DND-41 (cell line): ENCODE measurements at regions not wholly inside any gene's neighbourhood (a gene's known extent, or its start where the extent isn't known, plus 50 kb on each side); places are given as distances from the start of the nearest gene placed in this dataset.
A peak's percentile ranks its signal among the peaks of the same experiment; 100 is the strongest.

Experiments
- ATAC-seq: fragments of 200-7000 bp; cut with Tn5 transposase; 3 replicates; pipeline ENCODE4 v1.9.1; 2021; ENCODE audit warnings: low read depth; ENCODE audit not compliant: insufficient read depth
- DNase-seq: peaks from one replicate; pipeline ENCODE4 v3.0.0-alpha.2; 2020
- H2AFZ ChIP-seq: 2 replicates; pipeline ENCODE4 v1.6.0; 2012; ENCODE audit warnings: low read depth, low read length
- H3K27ac ChIP-seq: 2 replicates; pipeline ENCODE4 v1.5.1; 2012; ENCODE audit warnings: low read length, inconsistent platforms
- H3K27me3 ChIP-seq: fragments of 200-600 bp; sonication (generic); 2 replicates; pipeline ENCODE4 v1.6.0; 2012; ENCODE audit warnings: low read length, mild to moderate bottlenecking, inconsistent platforms; ENCODE audit not compliant: insufficient read depth, poor library complexity
- H3K36me3 ChIP-seq: 2 replicates; pipeline ENCODE4 v1.5.1; 2012; ENCODE audit warnings: low read length, inconsistent platforms; ENCODE audit not compliant: insufficient read depth
- H3K4me1 ChIP-seq: 2 replicates; pipeline ENCODE4 v1.5.1; 2012; ENCODE audit warnings: mild to moderate bottlenecking, low read length; ENCODE audit not compliant: insufficient read depth
- H3K4me2 ChIP-seq: 2 replicates; pipeline ENCODE4 v1.6.0; 2012; ENCODE audit warnings: mild to moderate bottlenecking, moderate library complexity, low read length, inconsistent platforms; ENCODE audit not compliant: insufficient read depth
- H3K4me3 ChIP-seq, 2 experiments: fragments of 200-600 bp in 1 of 2; shearing (Covaris generic) in 1 of 2; 2 replicates each; pipeline ENCODE4 v1.5.1; 2012 to 2016; ENCODE audit warnings: inconsistent platforms in 2 of 2, low read length in 2 of 2, mild to moderate bottlenecking in 2 of 2, low read depth in 1 of 2, moderate library complexity in 1 of 2
- H3K79me2 ChIP-seq: 2 replicates; pipeline ENCODE4 v1.6.0; 2012; ENCODE audit warnings: low read length, inconsistent platforms; ENCODE audit not compliant: insufficient read depth
- H3K9ac ChIP-seq: 2 replicates; pipeline ENCODE4 v1.6.0; 2012; ENCODE audit warnings: low read depth, mild to moderate bottlenecking, inconsistent platforms, low read length, moderate library complexity
- H3K9me3 ChIP-seq: 2 replicates; pipeline ENCODE4 v1.5.1; 2012; ENCODE audit warnings: low read length, moderate library complexity, mild to moderate bottlenecking, inconsistent platforms; ENCODE audit not compliant: insufficient read depth, severe bottlenecking
- H4K20me1 ChIP-seq: 2 replicates; pipeline ENCODE4 v1.6.0; 2012; ENCODE audit warnings: low read length; ENCODE audit not compliant: insufficient read depth
- EZH2 ChIP-seq: IDR thresholded peaks from 3 replicates; pipeline ENCODE4 v1.6.1; 2012; ENCODE audit warnings: borderline replicate concordance, low read depth, mild to moderate bottlenecking, moderate library complexity, low read length, inconsistent platforms; ENCODE audit not compliant: severe bottlenecking
- TF ChIP-seq, protein P1 (sequence below): IDR thresholded peaks from 2 replicates; pipeline ENCODE4 v1.5.1; 2012; ENCODE audit warnings: borderline replicate concordance, low read length, moderate library complexity, mild to moderate bottlenecking; ENCODE audit not compliant: poor library complexity, severe bottlenecking; ENCODE audit errors: extremely low read depth

DNA sequence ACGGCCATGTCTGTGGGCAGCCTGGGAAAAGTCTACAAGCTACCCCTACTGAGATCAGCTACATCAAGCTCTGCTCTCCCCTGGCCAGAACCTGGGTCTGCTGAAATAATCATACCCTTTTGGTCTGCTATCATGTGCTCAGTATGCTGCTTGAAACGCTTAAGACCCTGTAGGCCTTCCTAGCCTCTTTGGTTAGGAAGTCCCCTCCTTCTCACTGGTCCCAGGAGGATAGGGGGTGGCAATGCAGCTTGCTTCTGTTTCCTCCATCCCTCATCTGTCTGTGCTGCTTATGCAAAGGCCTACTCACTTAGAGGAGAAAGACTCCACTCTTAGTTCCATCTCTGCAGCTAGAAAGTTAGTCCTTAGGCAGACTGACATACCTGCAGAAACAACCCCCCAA is 118.2 kb upstream of the RASGRP1 start:
- no peaks in the 10 kb centered on the region for H3K36me3 ChIP-seq
- no peak overlapping the region for H3K4me3 ChIP-seq
- ATAC-seq (peak; percentile 22; the same call in 1 of the 3 replicates), DNase-seq (peak; percentile 37)
- H3K4me2 ChIP-seq, result no peak overlapping the region
- no peaks in the 10 kb centered on the region for H3K9me3 ChIP-seq
- no peaks in the 10 kb centered on the region for H3K79me2 ChIP-seq
- H3K9ac ChIP-seq, result no peak overlapping the region
- no peak overlapping the region; the same call in 1 of the 2 replicates for H2AFZ ChIP-seq
- H3K4me1 ChIP-seq, result peaks cover 44% of the 10 kb centered on the region
- H4K20me1 ChIP-seq, result no peaks in the 10 kb centered on the region
- no peaks in the 10 kb centered on the region for H3K27me3 ChIP-seq
- H3K27ac ChIP-seq, result peak overlapping the region; percentile 22
- TF ChIP-seq, protein P1, sequence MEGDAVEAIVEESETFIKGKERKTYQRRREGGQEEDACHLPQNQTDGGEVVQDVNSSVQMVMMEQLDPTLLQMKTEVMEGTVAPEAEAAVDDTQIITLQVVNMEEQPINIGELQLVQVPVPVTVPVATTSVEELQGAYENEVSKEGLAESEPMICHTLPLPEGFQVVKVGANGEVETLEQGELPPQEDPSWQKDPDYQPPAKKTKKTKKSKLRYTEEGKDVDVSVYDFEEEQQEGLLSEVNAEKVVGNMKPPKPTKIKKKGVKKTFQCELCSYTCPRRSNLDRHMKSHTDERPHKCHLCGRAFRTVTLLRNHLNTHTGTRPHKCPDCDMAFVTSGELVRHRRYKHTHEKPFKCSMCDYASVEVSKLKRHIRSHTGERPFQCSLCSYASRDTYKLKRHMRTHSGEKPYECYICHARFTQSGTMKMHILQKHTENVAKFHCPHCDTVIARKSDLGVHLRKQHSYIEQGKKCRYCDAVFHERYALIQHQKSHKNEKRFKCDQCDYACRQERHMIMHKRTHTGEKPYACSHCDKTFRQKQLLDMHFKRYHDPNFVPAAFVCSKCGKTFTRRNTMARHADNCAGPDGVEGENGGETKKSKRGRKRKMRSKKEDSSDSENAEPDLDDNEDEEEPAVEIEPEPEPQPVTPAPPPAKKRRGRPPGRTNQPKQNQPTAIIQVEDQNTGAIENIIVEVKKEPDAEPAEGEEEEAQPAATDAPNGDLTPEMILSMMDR, result no peak
- no peak for TF ChIP-seq EZH2

DNA sequence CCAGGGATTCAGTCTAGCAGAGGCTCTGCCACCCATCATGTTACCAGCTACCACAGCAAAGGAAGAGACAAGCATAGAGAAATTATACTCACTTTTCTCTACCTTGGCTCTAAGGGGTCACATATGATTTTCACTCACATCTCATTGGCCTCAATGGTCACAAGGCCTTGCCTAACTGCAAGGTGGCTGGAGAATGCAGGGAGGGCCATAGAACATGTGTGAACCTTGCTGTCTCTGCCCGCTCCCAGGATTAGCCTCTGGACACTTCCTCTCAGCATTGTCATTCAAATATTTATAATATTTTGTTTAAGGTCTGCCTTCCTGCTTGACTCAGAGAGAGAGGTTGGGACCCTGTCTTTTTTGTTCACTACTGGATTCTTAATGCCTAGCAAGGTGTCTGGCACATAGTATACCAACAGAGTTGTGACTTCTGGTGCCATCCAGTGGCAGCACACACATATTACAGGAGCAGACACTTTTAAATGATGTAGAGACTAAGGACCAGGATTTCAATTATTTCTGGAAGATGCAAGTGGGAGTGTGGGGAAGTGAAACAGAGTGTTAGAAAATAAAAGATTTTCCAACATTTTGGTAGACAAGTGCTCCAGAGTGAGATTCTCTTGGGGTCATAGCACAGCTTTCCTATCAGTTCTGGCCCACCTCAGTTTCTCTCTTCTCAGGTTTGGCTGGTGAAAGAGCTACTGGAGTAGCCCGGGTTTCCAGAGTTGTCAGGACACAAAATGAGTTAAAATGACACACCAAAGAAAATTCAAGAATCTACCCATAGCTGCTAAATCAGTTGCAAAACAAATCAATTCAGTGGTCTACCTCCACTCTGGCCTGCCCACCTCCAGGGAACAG is 119.0 kb upstream of the RASGRP1 start:
- Histone ChIP-seq H3K9me3 (no peaks in the 10 kb centered on the region), H3K9ac (no peak overlapping the region), H3K4me2 (no peak overlapping the region), H3K27me3 (no peaks in the 10 kb centered on the region), H3K36me3 (no peaks in the 10 kb centered on the region), H4K20me1 (no peaks in the 10 kb centered on the region), H2AFZ (no peak overlapping the region; the same call in 1 of the 2 replicates), H3K4me1 (peaks cover 52% of the 10 kb centered on the region), H3K79me2 (no peaks in the 10 kb centered on the region), H3K4me3 (no peak overlapping the region), H3K27ac (peak overlapping the region; percentile 22)
- ATAC-seq (peak; percentile 72), DNase-seq (peak; percentile 77)
- TF ChIP-seq, protein P1, result peak; percentile 86
- no peak for TF ChIP-seq EZH2

DNA sequence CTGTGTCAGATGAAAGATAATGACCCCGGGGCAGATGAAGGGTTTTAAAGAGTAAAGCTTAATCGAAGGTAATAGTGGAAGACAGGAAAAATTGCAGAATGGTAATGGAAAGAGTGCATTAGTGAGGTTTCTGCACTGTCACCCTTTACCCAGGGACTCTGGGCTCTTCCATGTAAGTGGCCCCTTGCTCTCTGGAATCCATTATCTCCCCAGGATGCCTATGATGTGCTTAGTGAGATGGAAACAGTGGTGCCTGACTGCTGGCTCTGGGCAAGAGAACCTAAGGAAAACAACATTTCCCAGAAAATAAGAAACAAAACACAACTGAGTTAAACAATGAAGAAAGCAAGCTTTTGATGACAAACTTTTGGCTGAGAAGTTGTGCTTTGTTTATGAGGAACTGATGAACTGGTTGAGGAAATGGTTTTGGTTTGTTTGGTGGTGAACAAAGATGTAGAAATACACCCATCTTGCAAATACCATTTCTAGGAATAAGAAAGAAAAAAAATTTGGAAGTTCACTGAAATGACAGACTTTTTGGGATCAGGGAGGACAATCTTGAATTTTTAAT is 119.9 kb upstream of the RASGRP1 start:
- no peak for TF ChIP-seq EZH2
- TF ChIP-seq, protein P1, result no peak
- H3K79me2 ChIP-seq, result no peaks in the 10 kb centered on the region
- no peak overlapping the region for H2AFZ ChIP-seq
- no peak for ATAC-seq
- no peaks in the 10 kb centered on the region for H3K36me3 ChIP-seq
- no peak overlapping the region for H3K27ac ChIP-seq
- no peak overlapping the region for H3K4me2 ChIP-seq
- no peak overlapping the region for H3K4me3 ChIP-seq
- H4K20me1 ChIP-seq, result no peaks in the 10 kb centered on the region
- H3K9ac ChIP-seq, result no peak overlapping the region
- peaks cover 61% of the 10 kb centered on the region for H3K4me1 ChIP-seq
- H3K9me3 ChIP-seq, result no peaks in the 10 kb centered on the region
- H3K27me3 ChIP-seq, result no peaks in the 10 kb centered on the region
- no peak for DNase-seq
